Brain microvascular endothelial cell (primary cell): ENCODE measurements at regions not wholly inside any gene's neighbourhood (a gene's known extent, or its start where the extent isn't known, plus 50 kb on each side); places are given as distances from the start of the nearest gene placed in this dataset.

Source experiments
- DNase-seq: peaks from one replicate; pipeline ENCODE4 v3.0.0-alpha.2; 2020
- H3K27ac ChIP-seq: fragments of 250-450 bp; sonication (Bioruptor Pico); 2 replicates; pipeline ENCODE4 v1.5.1; 2020; ENCODE audit warnings: mild to moderate bottlenecking, moderate library complexity
- H3K27me3 ChIP-seq: fragments of 250-450 bp; sonication (Bioruptor Pico); replicated peaks from 2 replicates; pipeline ENCODE4 v1.5.1; 2020; ENCODE audit warnings: mild to moderate bottlenecking
- H3K36me3 ChIP-seq: fragments of 250-450 bp; sonication (Bioruptor Pico); replicated peaks from 2 replicates; pipeline ENCODE4 v1.5.1; 2020; ENCODE audit warnings: mild to moderate bottlenecking
- H3K4me3 ChIP-seq: 2 replicates; pipeline ENCODE4 v1.5.1; 2011; ENCODE audit warnings: low read depth, mild to moderate bottlenecking, control low read depth, low read length, moderate library complexity
- CTCF ChIP-seq: IDR thresholded peaks from 2 replicates; pipeline ENCODE4 v1.5.1; 2011; ENCODE audit warnings: low read depth, mild to moderate bottlenecking, moderate library complexity, low read length, control low read depth, inconsistent platforms; ENCODE audit errors: missing control alignments
- in situ Hi-C: cut with HindIII; loops from 2 replicates; pipeline ENCODE4 v1.10.0; 2017; ENCODE audit warnings: low sequenced_read_pairs, low pct_ligation_motif_present

- DNase-seq = no peak
- Histone ChIP-seq H3K27ac (no peak overlapping the region), H3K4me3 (no peak overlapping the region), H3K36me3 (no peaks in the 10 kb centered on the region), H3K27me3 (no peaks in the 10 kb centered on the region)
- no peak for TF ChIP-seq CTCF
- in situ Hi-C loops = no loop called here
These were observed 108.5 kb downstream of the FEM1C start for GRCh38 chr5:115435778-115436712.

DNA sequence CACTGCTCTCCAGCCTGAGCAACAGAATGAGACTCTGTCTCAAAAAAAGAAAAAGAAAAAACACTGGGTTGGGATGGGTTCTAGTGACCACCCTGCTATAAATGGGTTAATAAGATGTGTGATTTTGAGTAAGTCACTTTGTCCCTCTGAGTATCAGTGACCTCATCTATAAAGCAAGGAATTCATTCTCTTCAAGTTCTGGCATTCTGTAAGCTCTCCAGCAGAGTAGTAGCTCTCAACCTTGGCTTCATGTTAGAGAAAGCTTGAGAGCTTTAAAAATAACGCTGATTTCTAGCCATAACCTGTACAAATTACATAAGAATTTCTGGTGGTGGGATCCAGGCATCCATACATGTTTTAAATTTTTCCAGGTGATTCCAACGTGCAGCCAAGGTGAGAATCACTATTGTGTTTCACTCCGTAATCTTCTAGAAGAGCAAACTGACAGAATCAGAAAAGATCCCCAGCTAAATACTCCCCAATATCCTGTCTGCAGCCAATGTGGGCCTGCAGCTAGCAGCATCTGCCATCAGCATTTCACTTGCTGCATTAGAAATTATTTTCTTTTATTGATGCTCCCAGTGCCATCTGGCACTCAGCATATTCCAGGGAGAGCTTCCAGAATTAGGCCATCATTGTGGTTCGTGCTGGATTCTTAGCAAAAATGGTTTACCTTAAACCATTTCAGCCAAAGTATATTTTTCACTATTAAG lies 109.4 kb downstream of the FEM1C start:
- Histone ChIP-seq H3K27me3 (no peaks in the 10 kb centered on the region), H3K27ac (no peak overlapping the region), H3K36me3 (no peaks in the 10 kb centered on the region), H3K4me3 (no peak overlapping the region)
- DNase-seq = no peak
- no peak for TF ChIP-seq CTCF
- in situ Hi-C loops = no loop called here

- no peak for DNase-seq
- no peak overlapping the region for H3K27ac ChIP-seq
These were observed 110.7 kb downstream of the FEM1C start for GRCh38 chr5:115433918-115434317.

GRCh38 chr5:115432691-115433090 lies 111.9 kb downstream of the FEM1C start:
- Histone ChIP-seq H3K4me3 (no peak overlapping the region), H3K36me3 (no peaks in the 10 kb centered on the region), H3K27me3 (no peaks in the 10 kb centered on the region), H3K27ac (no peak overlapping the region)
- no peak for TF ChIP-seq CTCF
- in situ Hi-C loops = no loop called here
- no peak for DNase-seq

More at GRCh38 chr5:115433918-115434317, 110.7 kb downstream of the FEM1C start:
- no peaks in the 10 kb centered on the region for H3K36me3 ChIP-seq
- H3K4me3 ChIP-seq = no peak overlapping the region
- in situ Hi-C loops = no loop called here
- TF ChIP-seq CTCF = no peak
- no peaks in the 10 kb centered on the region for H3K27me3 ChIP-seq

DNA sequence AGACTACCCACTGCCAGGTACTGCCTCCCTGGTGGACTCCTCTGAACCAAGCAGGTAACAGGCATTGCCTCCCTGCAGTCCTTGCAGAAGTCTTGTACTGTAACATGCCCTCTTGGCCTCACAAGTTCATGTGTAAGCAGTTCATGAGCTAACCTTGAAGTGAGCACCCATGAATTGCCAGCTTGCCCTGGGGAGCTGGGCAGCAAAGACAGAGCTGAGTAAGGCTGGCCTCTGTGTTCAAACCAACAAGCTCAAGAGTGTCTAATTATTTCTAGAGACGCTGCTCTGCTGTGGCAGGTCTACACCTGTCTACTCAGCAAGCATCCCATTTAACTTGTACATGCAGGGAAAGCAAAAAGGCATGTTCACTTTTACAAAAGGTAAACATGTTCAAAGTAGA lies 113.5 kb downstream of the FEM1C start:
- in situ Hi-C loops = no loop called here
- no peak for TF ChIP-seq CTCF
- no peak overlapping the region for H3K4me3 ChIP-seq
- no peak overlapping the region for H3K27ac ChIP-seq
- no peak for DNase-seq
- no peaks in the 10 kb centered on the region for H3K36me3 ChIP-seq
- H3K27me3 ChIP-seq = no peaks in the 10 kb centered on the region
